ENCODE measurements at regions not wholly inside any gene's neighbourhood (a gene's known extent, or its start where the extent isn't known, plus 50 kb on each side); places are given as distances from the start of the nearest gene placed in this dataset.

- no peak for TF ChIP-seq SIN3A (IDR thresholded peaks at IDR 0.05; ENCODE audit: borderline replicate concordance, insufficient read depth, low read depth, low read length)
- no peak for TF ChIP-seq TCF7L2 (IDR thresholded peaks at IDR 0.05; ENCODE audit: low read depth, low read length)
- no peak for TF ChIP-seq CTCF (IDR thresholded peaks at IDR 0.05)
- TF ChIP-seq REST (IDR thresholded peaks at IDR 0.05; ENCODE audit: insufficient read depth in 1 of 2, low read depth in 2 of 2, low read length in 1 of 2), result no peak
Observed at GRCh38 chr4:18082236-18082635, 60.7 kb upstream of the LCORL start.

Data from Panc1 (cell line).